ENCODE measurements at regions not wholly inside any gene's neighbourhood (a gene's known extent, or its start where the extent isn't known, plus 50 kb on each side); places are given as distances from the start of the nearest gene placed in this dataset.

GRCh38 chr1:9451081-9451480 is 88.2 kb upstream of the SLC25A33 start:
- no peaks in the 10 kb centered on the region for H4K20me1 ChIP-seq (ENCODE audit: insufficient read depth, low read length)
- no peaks in the 10 kb centered on the region for H3K9me3 ChIP-seq (ENCODE audit: insufficient read depth, low read length)
- no peak overlapping the region for H3K9ac ChIP-seq (ENCODE audit: low read length)
- H3K27me3 ChIP-seq (ENCODE audit: low read depth, low read length): no peaks in the 10 kb centered on the region
- TF ChIP-seq CTCF (IDR thresholded peaks at IDR 0.05; ENCODE audit: low read depth, low read length) (no peak), EZH2phosphoT487 (IDR thresholded peaks at IDR 0.05; ENCODE audit: low read depth) (no peak)
- H3K27ac ChIP-seq (ENCODE audit: low read length): no peak overlapping the region
- no peaks in the 10 kb centered on the region for H3K79me2 ChIP-seq (ENCODE audit: low read length)
- no peak overlapping the region for H3K4me3 ChIP-seq (ENCODE audit: low read length)
- no peak overlapping the region for H3K4me2 ChIP-seq (ENCODE audit: low read length)
- H3K4me1 ChIP-seq (ENCODE audit: low read length): no peaks in the 10 kb centered on the region
- H3K36me3 ChIP-seq (replicated peaks; ENCODE audit: low read depth, low read length): no peaks in the 10 kb centered on the region
- no peak overlapping the region for H2AFZ ChIP-seq (ENCODE audit: low read depth, low read length)

- Histone ChIP-seq H3K4me3 (ENCODE audit: low read length) (no peak overlapping the region), H2AFZ (ENCODE audit: low read depth, low read length) (no peak overlapping the region), H3K4me2 (ENCODE audit: low read length) (no peak overlapping the region), H3K79me2 (ENCODE audit: low read length) (no peaks in the 10 kb centered on the region), H3K9me3 (ENCODE audit: insufficient read depth, low read length) (no peaks in the 10 kb centered on the region), H3K36me3 (replicated peaks; ENCODE audit: low read depth, low read length) (no peaks in the 10 kb centered on the region), H3K27me3 (ENCODE audit: low read depth, low read length) (no peaks in the 10 kb centered on the region), H4K20me1 (ENCODE audit: insufficient read depth, low read length) (no peaks in the 10 kb centered on the region), H3K27ac (ENCODE audit: low read length) (no peak overlapping the region), H3K4me1 (ENCODE audit: low read length) (no peaks in the 10 kb centered on the region), H3K9ac (ENCODE audit: low read length) (no peak overlapping the region)
- TF ChIP-seq EZH2phosphoT487 (IDR thresholded peaks at IDR 0.05; ENCODE audit: low read depth): no peak
- no peak for TF ChIP-seq CTCF (IDR thresholded peaks at IDR 0.05; ENCODE audit: low read depth, low read length)
Observed at GRCh38 chr1:9452516-9453140, 86.6 kb upstream of the SLC25A33 start.

GRCh38 chr1:9453375-9453774 is 85.9 kb upstream of the SLC25A33 start:
- Histone ChIP-seq H2AFZ (ENCODE audit: low read depth, low read length) (no peak overlapping the region), H3K27me3 (ENCODE audit: low read depth, low read length) (no peaks in the 10 kb centered on the region), H3K79me2 (ENCODE audit: low read length) (no peaks in the 10 kb centered on the region), H3K4me1 (ENCODE audit: low read length) (no peaks in the 10 kb centered on the region), H3K9me3 (ENCODE audit: insufficient read depth, low read length) (no peaks in the 10 kb centered on the region), H4K20me1 (ENCODE audit: insufficient read depth, low read length) (no peaks in the 10 kb centered on the region), H3K36me3 (replicated peaks; ENCODE audit: low read depth, low read length) (no peaks in the 10 kb centered on the region), H3K4me2 (ENCODE audit: low read length) (no peak overlapping the region), H3K27ac (ENCODE audit: low read length) (no peak overlapping the region), H3K4me3 (ENCODE audit: low read length) (no peak overlapping the region), H3K9ac (ENCODE audit: low read length) (no peak overlapping the region)
- no peak for TF ChIP-seq EZH2phosphoT487 (IDR thresholded peaks at IDR 0.05; ENCODE audit: low read depth)
- TF ChIP-seq CTCF (IDR thresholded peaks at IDR 0.05; ENCODE audit: low read depth, low read length): no peak

- no peaks in the 10 kb centered on the region for H3K9me3 ChIP-seq (ENCODE audit: insufficient read depth, low read length)
- no peak overlapping the region for H3K4me2 ChIP-seq (ENCODE audit: low read length)
- no peak overlapping the region for H2AFZ ChIP-seq (ENCODE audit: low read depth, low read length)
- no peak overlapping the region for H3K4me3 ChIP-seq (ENCODE audit: low read length)
- no peaks in the 10 kb centered on the region for H4K20me1 ChIP-seq (ENCODE audit: insufficient read depth, low read length)
- no peaks in the 10 kb centered on the region for H3K36me3 ChIP-seq (replicated peaks; ENCODE audit: low read depth, low read length)
- no peak overlapping the region for H3K9ac ChIP-seq (ENCODE audit: low read length)
- H3K4me1 ChIP-seq (ENCODE audit: low read length): no peaks in the 10 kb centered on the region
- H3K79me2 ChIP-seq (ENCODE audit: low read length): no peaks in the 10 kb centered on the region
- no peak overlapping the region for H3K27ac ChIP-seq (ENCODE audit: low read length)
- TF ChIP-seq EZH2phosphoT487 (IDR thresholded peaks at IDR 0.05; ENCODE audit: low read depth) (no peak), CTCF (IDR thresholded peaks at IDR 0.05; ENCODE audit: low read depth, low read length) (no peak)
- no peaks in the 10 kb centered on the region for H3K27me3 ChIP-seq (ENCODE audit: low read depth, low read length)
Observed at GRCh38 chr1:9453779-9454418, 85.4 kb upstream of the SLC25A33 start.
